ENCODE measurements at regions not wholly inside any gene's neighbourhood (a gene's known extent, or its start where the extent isn't known, plus 50 kb on each side); places are given as distances from the start of the nearest gene placed in this dataset.
"Not testable (repeated sequence)": the region's sequence is repeated elsewhere in the genome, so short reads cannot be mapped to it uniquely, and the experiment has no call there.

- 71 to 83% (median 80%) methylated on average over 2 of the region's 2 CpGs for WGBS, 4 donors
- H3K36me3 ChIP-seq (replicated peaks in 1 of 2), result no peaks in the 10 kb centered on the region
- H3K27ac ChIP-seq, result no peak overlapping the region
- H3K4me1 ChIP-seq (replicated peaks in 1 of 2), result peaks cover 9 to 17% of the 10 kb centered on the region in 2 donors
- no peak for DNase-seq
- no peak overlapping the region for H3K4me3 ChIP-seq
- intact Hi-C loops (cut with DNase I), result no loop called here
- no peaks in the 10 kb centered on the region for H3K9me3 ChIP-seq (replicated peaks in 1 of 3)
- no peak for TF ChIP-seq POLR2A (IDR thresholded peaks at IDR 0.05)
- TF ChIP-seq, protein P1, sequence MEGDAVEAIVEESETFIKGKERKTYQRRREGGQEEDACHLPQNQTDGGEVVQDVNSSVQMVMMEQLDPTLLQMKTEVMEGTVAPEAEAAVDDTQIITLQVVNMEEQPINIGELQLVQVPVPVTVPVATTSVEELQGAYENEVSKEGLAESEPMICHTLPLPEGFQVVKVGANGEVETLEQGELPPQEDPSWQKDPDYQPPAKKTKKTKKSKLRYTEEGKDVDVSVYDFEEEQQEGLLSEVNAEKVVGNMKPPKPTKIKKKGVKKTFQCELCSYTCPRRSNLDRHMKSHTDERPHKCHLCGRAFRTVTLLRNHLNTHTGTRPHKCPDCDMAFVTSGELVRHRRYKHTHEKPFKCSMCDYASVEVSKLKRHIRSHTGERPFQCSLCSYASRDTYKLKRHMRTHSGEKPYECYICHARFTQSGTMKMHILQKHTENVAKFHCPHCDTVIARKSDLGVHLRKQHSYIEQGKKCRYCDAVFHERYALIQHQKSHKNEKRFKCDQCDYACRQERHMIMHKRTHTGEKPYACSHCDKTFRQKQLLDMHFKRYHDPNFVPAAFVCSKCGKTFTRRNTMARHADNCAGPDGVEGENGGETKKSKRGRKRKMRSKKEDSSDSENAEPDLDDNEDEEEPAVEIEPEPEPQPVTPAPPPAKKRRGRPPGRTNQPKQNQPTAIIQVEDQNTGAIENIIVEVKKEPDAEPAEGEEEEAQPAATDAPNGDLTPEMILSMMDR (IDR thresholded peaks at IDR 0.05), result no peak
- H3K27me3 ChIP-seq, result no peaks in the 10 kb centered on the region
Observed at GRCh38 chr2:228767196-228767595, 503.9 kb downstream of the PID1 start.

DNA sequence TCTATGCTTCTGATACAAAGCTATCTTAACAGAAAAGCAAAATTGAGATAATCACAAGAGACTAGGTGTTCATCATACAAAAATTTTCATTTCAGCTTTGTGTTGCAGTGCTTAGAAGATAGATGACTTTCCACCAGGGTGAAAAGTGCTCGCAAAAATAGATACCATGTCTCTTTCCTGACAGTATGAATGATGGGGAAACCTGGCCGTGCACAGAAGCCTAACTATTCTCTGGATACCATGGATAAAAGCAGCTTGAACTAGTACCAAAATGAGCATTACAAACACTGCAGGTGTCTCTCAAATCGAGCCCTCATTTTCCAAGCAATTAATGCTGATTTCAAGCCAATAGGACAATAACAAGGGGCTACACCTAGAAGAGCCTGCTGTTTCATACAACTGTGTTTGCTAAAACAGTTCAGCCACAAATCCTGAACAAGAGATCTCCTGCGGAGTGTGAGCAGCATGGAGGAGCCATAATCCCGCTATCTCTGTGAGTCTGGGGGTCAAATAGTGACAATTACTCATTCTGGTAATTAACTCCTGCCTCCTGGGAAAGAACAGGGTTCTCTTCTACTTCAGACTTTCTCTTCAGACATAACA lies 507.6 kb downstream of the PID1 start:
- Histone ChIP-seq H3K4me1 (replicated peaks in 1 of 2) (no peaks in the 10 kb centered on the region), H3K9me3 (replicated peaks in 1 of 3) (no peaks in the 10 kb centered on the region), H3K27ac (no peak overlapping the region), H3K36me3 (replicated peaks in 1 of 2) (no peaks in the 10 kb centered on the region), H3K4me3 (no peak overlapping the region), H3K27me3 (no peaks in the 10 kb centered on the region)
- DNase-seq, result no peak
- intact Hi-C loops (cut with DNase I), result no loop called here
- WGBS, 4 donors, result 75 to 83% (median 81%) methylated on average over 4 to 5 of the region's 5 CpGs
- no peak for TF ChIP-seq POLR2A (IDR thresholded peaks at IDR 0.05)
- TF ChIP-seq, protein P1 (IDR thresholded peaks at IDR 0.05), result no peak

DNA sequence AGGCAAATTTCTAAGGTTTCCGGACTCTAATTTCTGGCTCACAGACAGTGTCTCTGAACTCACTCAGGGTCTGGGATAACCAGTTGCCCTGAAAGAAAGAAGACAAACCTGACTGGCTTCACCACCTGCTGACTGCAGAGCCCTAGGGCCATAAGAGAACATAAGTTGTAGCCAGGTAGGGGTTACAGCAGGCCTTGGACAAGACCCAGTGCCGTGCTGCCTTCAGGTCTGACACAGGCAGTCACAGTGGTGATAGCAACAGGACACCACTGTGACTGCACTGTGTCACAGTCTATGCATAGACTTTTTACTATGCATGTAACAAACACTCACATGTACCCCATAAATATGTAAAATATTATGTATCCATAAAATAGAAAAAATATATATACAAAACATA lies 508.5 kb downstream of the PID1 start:
- no peaks in the 10 kb centered on the region for H3K9me3 ChIP-seq (replicated peaks in 1 of 3)
- no peaks in the 10 kb centered on the region for H3K36me3 ChIP-seq (replicated peaks in 1 of 2)
- DNase-seq, result no peak
- intact Hi-C loops (cut with DNase I), result no loop called here
- H3K4me3 ChIP-seq, result no peak overlapping the region
- no peaks in the 10 kb centered on the region for H3K27me3 ChIP-seq
- TF ChIP-seq, protein P1 (IDR thresholded peaks at IDR 0.05), result no peak
- TF ChIP-seq POLR2A (IDR thresholded peaks at IDR 0.05), result no peak
- WGBS, 4 donors, result 79 to 93% (median 91%) methylated on average over 2 of the region's 2 CpGs
- H3K27ac ChIP-seq, result no peak overlapping the region
- H3K4me1 ChIP-seq (replicated peaks in 1 of 2), result no peaks in the 10 kb centered on the region

DNA sequence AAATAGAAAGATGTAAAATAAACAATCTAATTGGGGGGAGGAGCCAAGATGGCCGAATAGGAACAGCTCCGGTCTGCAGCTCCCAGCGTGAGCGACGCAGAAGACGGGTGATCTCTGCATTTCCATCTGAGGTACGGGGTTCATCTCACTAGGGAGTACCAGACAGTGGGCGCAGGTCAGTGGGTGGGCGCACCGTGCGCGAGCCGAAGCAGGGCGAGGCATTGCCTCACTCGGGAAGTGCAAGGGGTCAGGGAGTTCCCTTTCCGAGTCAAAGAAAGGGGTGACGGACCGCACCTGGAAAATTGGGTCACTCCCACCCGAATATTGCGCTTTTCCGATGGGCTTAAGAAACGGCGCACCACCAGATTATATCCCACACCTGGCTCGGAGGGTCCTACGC lies 515.4 kb downstream of the PID1 start:
- H3K4me3 ChIP-seq; DNase-seq; intact Hi-C loops (cut with DNase I); H3K4me1 ChIP-seq (replicated peaks in 1 of 2); H3K27ac ChIP-seq; H3K9me3 ChIP-seq (replicated peaks in 1 of 3); H3K27me3 ChIP-seq; H3K36me3 ChIP-seq (replicated peaks in 1 of 2): not testable (repeated sequence)
- 93 to 97% (median 94%) methylated on average over 23 to 25 of the region's 25 CpGs for WGBS, 4 donors

DNA sequence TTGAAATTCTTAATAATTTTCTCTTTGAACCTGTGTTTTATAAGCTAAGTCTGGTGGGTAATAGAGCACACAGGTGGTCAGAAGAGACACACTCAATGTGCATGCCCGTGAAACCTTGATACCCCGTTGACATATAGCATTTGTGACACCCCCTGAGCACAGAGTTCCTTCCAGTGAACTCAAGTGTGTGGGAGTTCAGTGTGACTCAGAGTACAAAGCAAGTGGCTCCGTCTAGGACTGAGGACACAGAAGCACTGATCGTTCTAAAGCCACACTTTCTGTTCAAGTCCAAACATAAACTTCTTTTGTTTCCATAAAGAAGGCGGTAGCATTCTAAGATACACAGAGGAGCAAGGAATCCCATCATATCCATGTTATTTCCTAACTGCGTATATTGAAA lies 523.6 kb downstream of the PID1 start:
- Histone ChIP-seq H3K27ac (no peak overlapping the region), H3K27me3 (no peaks in the 10 kb centered on the region), H3K36me3 (replicated peaks in 1 of 2) (no peaks in the 10 kb centered on the region), H3K9me3 (replicated peaks in 1 of 3) (no peaks in the 10 kb centered on the region), H3K4me1 (replicated peaks in 1 of 2) (no peaks in the 10 kb centered on the region), H3K4me3 (no peak overlapping the region)
- WGBS, 4 donors, result 56 to 67% (median 61%) methylated on average over 6 of the region's 6 CpGs
- TF ChIP-seq POLR2A (IDR thresholded peaks at IDR 0.05), result no peak
- TF ChIP-seq, protein P1 (IDR thresholded peaks at IDR 0.05), result no peak
- intact Hi-C loops (cut with DNase I), result no loop called here
- DNase-seq, result no peak
